NCI-H774 (cell line): ENCODE measurements at regions not wholly inside any gene's neighbourhood (a gene's known extent, or its start where the extent isn't known, plus 50 kb on each side); places are given as distances from the start of the nearest gene placed in this dataset.
A peak's percentile ranks its signal among the peaks of the same experiment; 100 is the strongest.
"Not testable (repeated sequence)": the region's sequence is repeated elsewhere in the genome, so short reads cannot be mapped to it uniquely, and the experiment has no call there.

Experiments used
- DNase-seq: peaks from one replicate; lab custom pipeline; 2025; lab: John Stamatoyannopoulos, UW

GRCh38 chr1:90349510-90349909 lies 354.6 kb downstream of the ZNF326 start:
- no peak for DNase-seq

GRCh38 chr1:90348934-90349333 lies 354.0 kb downstream of the ZNF326 start:
- DNase-seq: no peak

- DNase-seq: not testable (repeated sequence)
Measured at GRCh38 chr1:90348459-90348858, 353.5 kb downstream of the ZNF326 start.

- no peak for DNase-seq
Measured at GRCh38 chr1:90347366-90347765, 352.5 kb downstream of the ZNF326 start.

- DNase-seq: no peak
Measured at GRCh38 chr1:90346757-90347156, 351.8 kb downstream of the ZNF326 start.

- DNase-seq: no peak
Measured at GRCh38 chr1:90346349-90346748, 351.4 kb downstream of the ZNF326 start.

GRCh38 chr1:90344963-90345730 lies 350.2 kb downstream of the ZNF326 start:
- DNase-seq: no peak

GRCh38 chr1:90341516-90341915 lies 346.6 kb downstream of the ZNF326 start:
- DNase-seq: no peak

- peak; percentile 69 for DNase-seq
Measured at GRCh38 chr1:90340606-90341005, 345.7 kb downstream of the ZNF326 start.

- no peak for DNase-seq
Measured at GRCh38 chr1:90339811-90340210, 344.9 kb downstream of the ZNF326 start.

GRCh38 chr1:90336552-90337324 lies 341.8 kb downstream of the ZNF326 start:
- DNase-seq: no peak

GRCh38 chr1:90335558-90335957 lies 340.6 kb downstream of the ZNF326 start:
- peak; percentile 32 for DNase-seq

- DNase-seq: no peak
Measured at GRCh38 chr1:90334137-90334536, 339.2 kb downstream of the ZNF326 start.

GRCh38 chr1:90325168-90325567 lies 330.3 kb downstream of the ZNF326 start:
- no peak for DNase-seq

- DNase-seq: no peak
Measured at GRCh38 chr1:90322186-90322585, 327.3 kb downstream of the ZNF326 start.

GRCh38 chr1:90319918-90320317 lies 325.0 kb downstream of the ZNF326 start:
- no peak for DNase-seq

GRCh38 chr1:90318431-90318830 lies 323.5 kb downstream of the ZNF326 start:
- DNase-seq: no peak

GRCh38 chr1:90317628-90318027 lies 322.7 kb downstream of the ZNF326 start:
- DNase-seq: no peak

- no peak for DNase-seq
Measured at GRCh38 chr1:90314533-90314932, 319.6 kb downstream of the ZNF326 start.

- DNase-seq: no peak
Measured at GRCh38 chr1:90313778-90314177, 318.9 kb downstream of the ZNF326 start.

- no peak for DNase-seq
Measured at GRCh38 chr1:90309806-90310205, 314.9 kb downstream of the ZNF326 start.

GRCh38 chr1:90308421-90308820 lies 313.5 kb downstream of the ZNF326 start:
- DNase-seq: no peak

GRCh38 chr1:90305577-90305976 lies 310.7 kb downstream of the ZNF326 start:
- DNase-seq: no peak
